ENCODE measurements at regions not wholly inside any gene's neighbourhood (a gene's known extent, or its start where the extent isn't known, plus 50 kb on each side); places are given as distances from the start of the nearest gene placed in this dataset.
A peak's percentile ranks its signal among the peaks of the same experiment; 100 is the strongest.

DNA sequence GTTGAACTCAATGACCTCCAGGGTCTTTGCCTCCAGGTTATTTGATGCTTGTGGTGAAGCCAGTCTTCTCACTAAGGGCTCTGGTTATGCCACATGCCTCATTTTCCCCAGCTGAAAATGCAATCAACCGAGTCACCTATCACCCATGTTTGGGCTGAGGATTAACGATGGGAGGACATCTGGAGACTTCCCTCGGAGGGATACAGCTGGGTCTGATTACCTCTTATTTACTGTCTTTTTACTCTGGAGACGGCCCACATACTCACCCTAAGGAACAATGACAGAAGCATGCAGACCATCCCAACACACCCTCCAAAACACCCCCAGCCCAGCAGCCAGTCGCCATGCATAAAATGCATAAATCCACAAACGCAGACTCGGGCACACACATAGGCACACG lies 187.4 kb downstream of the OPA1 start:
- DNase-seq (ENCODE audit: extremely low read depth, low read depth): no peak

DNA sequence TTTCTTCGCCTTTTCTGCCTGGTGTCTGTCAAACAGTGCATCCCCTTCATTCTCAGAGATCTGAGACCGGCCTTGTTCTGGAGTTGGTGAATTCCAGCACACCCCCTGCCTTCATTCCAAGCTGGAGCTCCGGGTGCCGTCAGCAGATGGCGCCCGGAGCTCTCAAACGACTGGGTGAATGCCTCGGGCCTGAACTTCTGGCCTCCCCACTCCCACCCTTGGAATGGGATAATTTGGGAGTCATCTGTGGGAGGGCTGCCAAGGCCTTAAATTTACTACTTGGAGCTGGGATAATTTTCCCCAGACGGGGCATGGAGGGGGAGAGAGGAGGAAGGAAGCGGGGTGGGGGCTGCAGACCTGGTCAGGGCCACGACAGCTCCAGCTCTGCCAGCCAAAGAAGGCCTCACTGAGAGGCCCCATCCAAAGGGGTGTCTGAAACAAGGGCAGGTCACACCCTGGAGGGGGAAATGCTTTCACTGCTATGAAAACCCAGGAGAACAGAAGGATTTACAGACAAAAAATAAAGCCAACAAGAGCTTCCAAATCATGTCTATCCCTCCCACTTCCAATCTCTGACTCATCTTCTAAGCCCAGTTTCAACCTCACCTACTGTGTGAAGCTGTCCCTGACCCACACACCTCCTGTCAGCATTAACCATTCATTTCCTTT lies 187.9 kb downstream of the OPA1 start:
- peak; percentile 40 for DNase-seq (ENCODE audit: extremely low read depth, low read depth)

DNA sequence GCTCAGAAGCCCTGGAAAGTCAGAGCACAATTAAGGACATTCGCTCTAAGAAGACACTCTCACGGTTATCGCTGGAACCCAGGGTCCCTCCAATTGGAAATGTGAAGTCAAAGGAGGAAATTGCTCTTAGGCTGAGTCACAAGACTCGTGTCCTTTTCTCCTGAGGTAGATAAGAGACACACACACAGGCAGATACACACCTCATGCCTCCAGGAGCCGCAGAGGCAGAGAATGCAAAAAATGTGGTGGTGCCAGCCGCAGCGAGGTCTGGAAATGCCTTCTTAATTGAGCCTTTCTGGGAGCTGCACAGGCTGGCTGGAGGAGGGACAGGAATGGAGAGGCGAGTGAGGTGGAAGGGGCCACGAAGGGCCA lies 189.3 kb downstream of the OPA1 start:
- DNase-seq (ENCODE audit: extremely low read depth, low read depth): no peak

DNA sequence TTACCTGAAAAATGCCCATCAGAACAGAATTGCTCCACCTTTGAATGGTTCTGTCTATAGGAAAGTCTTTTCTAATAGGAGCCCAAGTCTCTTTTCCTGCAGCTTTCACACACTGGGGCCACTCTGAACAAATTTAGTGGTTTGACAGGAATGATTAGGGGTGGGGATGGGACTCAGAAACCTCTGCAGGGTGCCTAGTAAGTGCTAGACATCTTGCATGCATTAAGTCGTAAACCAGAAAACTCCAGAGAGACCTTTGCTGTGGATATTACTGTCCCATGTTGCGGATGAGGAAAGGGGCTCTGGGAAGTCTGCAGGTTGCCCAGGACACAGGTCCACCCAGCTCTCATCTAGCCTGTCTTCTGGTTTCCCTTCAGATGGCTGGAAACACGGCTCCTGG lies 189.7 kb downstream of the OPA1 start:
- no peak for DNase-seq (ENCODE audit: extremely low read depth, low read depth)

DNA sequence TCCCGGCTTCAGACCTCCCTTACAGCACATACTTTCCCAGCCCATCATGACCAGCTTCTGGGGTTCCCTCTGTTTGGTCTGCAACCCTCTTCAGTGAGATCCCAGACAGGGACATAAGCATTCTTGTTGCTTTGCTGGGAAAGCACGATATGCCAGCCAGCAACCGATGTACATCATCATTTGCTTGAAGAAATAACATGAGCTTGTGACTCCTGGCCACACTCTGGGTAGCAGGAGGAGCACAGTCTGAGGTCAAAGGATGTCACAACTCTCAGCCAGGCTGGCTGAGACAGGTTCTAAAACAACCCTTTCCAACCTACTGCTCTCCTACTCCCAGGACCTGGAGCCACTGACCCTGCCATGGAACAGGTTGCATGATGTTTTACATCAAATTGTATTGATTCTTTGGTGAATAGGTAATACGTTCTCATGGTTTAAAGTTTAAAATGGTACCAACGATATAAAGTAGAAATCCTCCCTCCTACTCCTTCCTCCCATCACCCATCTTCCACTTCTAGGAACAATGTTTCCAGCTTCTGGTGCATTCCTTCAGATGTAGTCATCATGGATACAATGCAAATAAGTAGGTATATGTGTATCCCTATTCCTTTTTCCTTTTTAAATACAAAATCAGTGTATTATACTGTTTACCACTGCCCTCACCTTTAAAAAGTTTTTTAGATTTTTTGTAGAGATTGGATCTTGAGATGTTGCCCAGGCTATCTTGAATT lies 190.3 kb downstream of the OPA1 start:
- no peak for DNase-seq (ENCODE audit: extremely low read depth, low read depth)

DNA sequence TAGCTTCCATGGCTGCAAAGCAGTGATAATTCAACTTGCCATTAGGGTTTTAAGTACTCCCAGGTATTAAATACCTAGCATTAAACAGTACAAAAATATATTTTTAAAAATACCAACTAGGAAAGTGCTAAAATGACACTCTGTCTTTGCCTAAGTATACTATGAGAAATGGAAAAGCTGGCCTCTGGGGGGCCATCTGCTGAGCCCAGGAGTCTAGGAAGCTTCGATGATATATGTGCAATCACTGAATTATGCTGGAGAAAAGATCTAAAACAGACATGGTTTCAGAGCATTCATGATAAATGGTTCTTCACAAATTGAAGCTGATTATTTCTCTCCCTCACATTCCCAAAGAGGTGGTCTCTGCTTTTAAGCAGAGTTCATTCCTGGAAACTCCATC lies 191.8 kb downstream of the OPA1 start:
- DNase-seq (ENCODE audit: extremely low read depth, low read depth): no peak

DNA sequence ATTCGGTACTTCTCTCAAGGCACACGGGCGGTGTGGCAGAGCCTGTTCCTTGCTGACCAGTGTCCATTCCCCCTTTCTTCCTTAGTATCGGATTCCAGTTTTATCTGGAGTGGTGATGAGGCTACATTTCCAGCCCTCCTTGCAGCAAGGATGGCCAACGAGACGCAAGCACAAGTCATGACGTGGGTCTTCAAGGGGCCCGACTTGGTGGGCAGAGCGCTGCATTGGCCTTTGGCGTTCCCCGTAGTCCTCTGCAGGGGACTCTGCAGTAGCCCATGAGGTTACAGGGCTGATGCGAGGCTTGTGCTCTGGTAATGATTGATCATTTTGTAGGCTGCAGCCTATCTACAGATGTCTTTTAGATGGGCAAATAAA lies 194.5 kb downstream of the OPA1 start:
- DNase-seq (ENCODE audit: extremely low read depth, low read depth): no peak

DNA sequence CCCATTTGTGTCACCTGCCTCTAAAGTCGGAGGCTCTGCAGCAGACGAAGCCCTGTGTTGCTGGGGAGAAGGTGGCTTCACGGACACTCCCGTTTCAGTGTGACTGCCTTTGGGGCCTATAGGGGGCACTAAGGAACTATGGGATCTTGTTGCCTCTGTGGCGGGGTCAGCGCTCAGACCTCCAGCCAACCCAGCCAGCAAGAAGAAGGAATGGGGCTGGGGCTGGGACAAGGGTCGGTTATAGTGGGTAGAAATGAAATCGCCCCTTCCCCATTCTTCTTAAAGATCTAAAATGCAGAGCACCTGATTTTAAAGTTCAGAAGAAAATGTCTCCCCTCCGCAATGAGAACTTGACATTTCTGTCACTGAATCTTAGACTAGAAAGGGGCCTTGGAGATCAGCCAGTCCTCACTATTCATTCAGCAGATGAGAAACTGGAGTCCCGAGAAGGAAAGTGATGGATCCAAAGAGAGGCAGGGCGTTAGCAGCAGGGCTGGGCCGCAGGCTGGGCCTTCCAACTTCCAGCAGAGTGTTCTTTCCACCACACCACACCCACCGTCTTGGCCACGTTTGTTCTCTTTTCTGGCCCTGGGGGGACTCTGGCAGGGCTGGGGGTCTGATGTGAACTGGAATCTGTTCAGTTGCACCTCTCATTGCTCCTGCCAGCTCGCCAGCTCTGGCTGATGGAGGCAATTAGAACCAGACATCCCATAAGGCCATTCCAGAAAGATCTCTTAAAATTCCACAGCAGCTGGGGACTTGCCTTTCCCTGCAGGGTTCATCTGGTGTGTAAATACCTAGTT lies 195.4 kb downstream of the OPA1 start:
- DNase-seq (ENCODE audit: extremely low read depth, low read depth): peak; percentile 46

DNA sequence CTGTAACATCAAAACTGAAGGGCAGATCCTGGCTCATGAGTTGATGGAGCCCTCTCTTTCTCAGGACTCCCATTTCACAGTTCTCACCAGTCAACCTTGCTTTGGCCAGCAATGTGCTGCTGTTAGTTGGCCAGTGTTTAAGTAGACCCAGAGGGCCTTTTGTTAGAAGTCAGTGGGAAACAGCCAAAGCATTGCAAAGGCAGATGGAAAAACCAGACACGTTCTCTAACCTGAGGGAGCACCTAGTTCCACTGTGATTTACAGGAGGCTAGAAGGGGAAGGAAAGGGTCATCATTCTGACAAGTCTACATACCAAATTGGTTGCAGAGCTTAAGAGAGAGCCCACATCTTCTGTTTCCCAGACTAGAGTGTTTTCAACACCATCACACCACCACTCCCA lies 196.4 kb downstream of the OPA1 start:
- no peak for DNase-seq (ENCODE audit: extremely low read depth, low read depth)

DNA sequence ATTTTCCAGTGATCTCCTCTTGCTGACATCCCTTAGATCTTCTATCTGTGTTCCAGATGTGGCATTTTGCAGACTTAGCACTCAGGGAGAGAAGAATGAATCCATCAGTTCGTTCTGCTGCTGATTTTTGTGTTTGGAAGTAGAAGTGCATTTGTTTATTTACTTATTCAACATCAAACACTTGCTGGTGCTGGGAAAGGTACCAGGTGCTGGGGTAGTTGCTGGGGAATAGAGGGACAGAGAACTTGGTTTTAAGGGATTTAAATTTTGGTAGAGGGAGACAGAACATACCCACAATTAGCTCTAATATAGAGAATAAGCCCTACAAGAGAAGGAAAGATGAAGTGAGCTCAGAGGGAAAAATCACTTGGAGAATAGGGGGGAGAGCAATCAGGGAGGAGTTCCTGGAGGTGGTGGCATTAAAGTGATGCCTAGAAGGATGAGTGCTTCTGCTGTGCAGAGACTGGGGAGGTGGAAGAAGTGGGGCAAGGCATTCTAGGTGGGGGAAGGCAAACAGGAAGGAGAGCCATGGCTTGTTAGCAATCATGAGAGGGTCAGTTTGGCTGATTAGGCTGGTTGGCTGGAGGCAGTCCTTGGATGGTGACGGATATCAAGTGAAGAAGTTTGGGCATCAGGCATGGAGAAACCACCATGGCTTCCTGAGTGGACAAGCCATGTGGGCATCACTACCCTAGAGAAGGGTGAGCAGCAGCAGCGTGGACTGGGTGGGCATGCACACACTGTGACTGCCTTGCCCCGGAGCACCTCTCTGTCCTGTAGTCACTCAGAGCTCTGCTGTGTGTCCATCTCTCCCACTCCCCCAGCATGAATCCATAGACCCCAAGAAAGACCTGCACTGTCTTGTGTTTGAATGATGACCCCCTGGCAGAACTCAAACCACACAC lies 197.3 kb downstream of the OPA1 start:
- no peak for DNase-seq (ENCODE audit: extremely low read depth, low read depth)

DNA sequence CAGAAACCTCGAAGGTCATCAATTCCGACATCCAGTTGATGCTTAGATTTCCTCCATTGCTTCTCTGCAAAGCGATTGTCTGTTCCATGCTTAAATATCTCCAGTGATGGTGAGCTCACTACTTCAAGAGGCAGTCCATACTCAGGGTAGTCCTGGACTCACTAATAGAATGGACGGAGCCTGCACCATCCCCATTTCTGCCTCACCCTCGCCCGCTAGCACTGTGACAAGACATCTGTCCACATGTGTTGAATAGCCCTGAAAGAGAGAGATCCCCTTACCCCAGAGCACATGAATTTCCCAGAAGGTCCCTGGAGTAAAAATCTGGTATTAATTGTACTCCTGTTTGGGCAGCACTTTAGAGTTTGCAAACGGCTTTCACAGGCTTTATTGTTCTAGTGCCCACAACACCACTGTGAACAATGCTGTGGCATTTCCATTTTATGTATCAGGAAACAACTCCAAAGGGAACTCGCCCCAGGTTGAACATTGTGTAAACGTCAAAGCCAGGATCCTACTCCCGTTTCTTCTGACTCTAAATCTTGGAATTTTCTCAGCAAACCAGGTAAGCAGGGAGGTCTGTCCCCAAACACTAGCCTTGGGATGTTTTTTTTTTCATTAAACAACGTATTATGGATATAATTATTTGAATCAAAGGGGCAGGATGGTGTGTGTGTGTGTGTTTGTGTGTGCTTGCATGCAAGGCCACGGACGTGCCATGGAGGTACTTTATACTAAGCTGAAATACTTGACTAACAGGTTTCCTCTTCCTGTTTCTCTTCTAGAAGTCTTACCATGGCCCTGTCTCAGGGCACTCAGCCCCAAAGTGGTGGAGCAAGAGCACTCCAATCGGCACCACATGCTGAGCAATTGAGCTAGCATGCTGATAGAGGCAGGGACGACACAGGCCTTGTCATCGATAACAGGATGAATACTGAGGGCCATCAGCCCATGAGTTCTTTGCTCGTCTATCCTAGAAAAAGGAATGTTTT lies 198.3 kb downstream of the OPA1 start:
- DNase-seq (ENCODE audit: extremely low read depth, low read depth): no peak

DNA sequence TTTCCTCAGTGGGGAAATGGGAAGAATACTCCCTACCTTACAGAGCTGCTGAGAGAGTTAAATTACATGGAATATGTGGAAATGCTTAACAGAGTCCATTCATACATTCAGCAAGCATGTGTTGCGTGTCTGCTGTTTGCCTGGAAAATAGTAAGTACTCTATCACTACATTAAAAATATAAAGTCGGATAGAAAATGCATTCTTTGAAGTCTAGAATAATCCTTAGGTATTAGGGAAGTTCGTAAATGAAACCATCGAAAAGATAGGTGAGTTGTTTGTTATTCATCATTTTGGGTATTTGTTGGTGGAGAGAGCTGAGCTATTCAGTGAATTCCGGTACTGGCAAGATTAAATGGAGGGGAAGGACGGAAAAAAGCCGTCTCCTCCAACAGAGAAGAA lies 200.1 kb downstream of the OPA1 start:
- no peak for DNase-seq (ENCODE audit: extremely low read depth, low read depth)

DNA sequence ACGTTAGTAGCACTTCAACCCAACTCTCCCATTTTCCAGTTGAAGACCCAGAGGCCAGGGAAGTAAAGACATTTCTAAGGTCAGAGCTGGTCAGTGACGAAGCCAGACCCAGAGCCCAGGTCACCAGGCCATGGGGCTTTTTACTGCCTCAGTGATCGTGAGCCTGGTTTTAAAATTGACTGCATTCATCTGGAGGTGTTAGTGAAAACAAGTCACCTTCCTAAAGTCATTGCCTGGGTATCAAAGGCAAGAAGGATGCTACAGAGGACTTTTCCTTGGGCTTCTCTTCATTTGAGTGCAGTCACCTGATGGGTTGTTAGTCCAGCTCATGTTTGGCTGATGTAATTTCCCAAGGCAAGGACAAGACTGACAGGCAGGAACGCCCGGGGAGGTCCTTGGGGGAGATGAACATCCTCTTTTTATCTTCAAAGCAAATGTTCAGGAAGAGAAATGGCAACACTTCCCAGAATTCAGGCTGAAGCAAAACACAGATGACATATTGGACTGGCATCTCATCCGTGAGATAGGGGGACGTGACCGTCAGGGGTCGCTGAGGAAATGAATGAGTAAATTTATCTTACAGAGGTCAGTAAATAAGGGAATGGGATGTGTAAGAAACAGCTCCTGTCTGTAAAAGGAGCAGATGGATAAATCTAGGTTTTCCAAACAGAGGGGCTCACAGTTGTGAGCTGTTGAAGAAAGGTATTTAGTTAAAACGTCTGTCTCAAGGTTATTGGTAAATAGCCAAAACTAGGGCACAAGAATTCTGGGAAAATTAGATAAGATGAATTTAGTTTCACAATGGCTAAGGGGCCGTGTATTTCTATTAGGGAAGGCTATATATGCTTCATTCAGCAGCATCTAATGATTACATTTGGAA lies 201.2 kb downstream of the OPA1 start:
- no peak for DNase-seq (ENCODE audit: extremely low read depth, low read depth)

DNA sequence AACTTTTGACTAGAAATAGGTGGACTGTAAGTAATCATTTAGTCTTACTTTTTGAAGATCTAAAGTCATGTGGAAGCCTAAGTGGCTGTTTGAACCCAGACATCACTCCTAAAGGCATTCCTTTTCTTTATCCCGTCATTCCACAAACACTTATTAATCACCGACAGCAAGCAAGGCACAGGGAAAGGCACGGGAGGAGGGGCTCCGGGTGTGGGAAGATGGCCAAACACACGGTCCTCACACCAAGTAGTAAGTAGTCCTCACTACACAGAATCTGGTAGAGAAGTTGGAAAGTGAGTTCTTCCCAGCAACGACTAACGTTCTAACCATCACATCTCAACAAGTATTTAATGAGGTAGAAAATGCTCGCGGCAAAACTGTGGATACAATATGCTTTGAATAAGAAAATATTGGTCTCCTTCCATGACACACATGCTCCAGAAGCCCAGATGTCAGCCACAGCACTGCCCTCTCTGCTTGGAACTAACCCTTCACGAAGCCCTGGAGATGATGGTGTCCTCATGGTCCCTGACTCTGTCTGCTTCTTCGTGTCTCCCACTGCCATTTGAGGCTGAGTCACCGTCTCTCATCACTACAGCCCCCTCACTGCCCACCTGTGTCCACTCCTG lies 202.2 kb downstream of the OPA1 start:
- DNase-seq (ENCODE audit: extremely low read depth, low read depth): no peak

DNA sequence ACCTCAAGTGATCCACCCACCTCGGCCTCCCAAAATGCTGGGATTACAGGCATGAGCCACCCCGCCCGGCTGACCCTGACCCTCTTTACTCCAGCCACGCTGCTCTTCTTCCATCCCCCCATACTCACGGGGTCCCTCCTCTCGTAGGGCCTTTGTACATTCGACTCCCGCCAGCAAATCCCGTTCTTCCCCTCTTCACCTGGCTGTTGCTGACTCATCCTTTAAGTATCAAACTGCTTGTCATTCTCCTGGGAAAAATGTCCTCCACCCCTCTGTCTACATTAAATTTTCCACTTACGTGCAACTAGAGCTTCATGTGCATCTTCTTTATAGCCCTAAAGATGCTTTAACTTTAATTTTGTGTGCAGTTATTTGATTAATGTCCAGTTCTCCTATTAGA lies 203.1 kb downstream of the OPA1 start:
- no peak for DNase-seq (ENCODE audit: extremely low read depth, low read depth)

DNA sequence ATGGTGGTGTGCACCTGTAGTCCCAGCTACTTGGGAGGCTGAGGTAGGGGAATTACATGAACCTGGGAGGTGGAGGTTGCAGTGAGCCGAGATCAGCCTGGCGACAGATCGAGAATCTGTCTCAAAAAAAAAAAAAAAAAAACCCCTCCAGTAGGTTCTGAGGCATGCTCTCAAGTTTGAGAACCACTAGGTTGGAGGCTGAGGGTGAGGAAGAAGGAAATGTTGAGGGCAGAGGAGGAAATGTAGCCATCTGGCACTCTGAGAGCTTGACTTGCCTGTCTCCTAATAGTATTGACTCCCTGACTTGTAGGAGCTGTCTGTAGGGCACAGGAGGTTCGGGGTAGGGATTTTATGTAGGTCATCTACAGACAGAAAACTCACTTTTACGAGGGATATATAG lies 204.6 kb downstream of the OPA1 start:
- no peak for DNase-seq (ENCODE audit: extremely low read depth, low read depth)

DNA sequence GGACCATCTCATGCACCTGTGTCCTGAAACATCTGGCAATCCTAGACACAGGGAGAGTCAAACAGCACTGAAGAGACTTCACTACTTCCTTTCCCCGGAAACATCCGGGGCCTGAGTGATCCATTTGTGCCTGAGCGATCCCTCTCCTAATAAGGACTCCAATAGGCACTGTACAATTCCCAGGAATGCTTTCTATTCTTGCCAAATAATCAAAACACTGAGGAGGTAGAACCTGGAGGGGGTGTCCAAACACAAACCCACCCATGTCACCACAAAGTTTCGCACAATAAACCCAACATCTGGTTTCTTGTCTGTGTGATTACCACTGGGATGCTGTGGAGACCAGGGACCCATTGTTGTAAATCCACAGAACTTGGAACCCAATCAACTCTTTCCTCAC lies 205.0 kb downstream of the OPA1 start:
- no peak for DNase-seq (ENCODE audit: extremely low read depth, low read depth)
